ENCODE measurements at regions not wholly inside any gene's neighbourhood (a gene's known extent, or its start where the extent isn't known, plus 50 kb on each side); places are given as distances from the start of the nearest gene placed in this dataset.

GRCh38 chr13:109645831-109646230 is 140.6 kb downstream of the IRS2 start:
- H3K4me2 ChIP-seq (ENCODE audit: low read length): no peak overlapping the region
- RAD21 ChIA-PET (ENCODE audit: low non-redundant PET in 1 of 2, low total read pairs in 2 of 2, uncharacterized antibody in 2 of 2, unreplicated experiment in 2 of 2): no interaction called here
- H3K27ac ChIP-seq (ENCODE audit: low read depth, low read length): no peak overlapping the region
- CTCF ChIA-PET: no interaction called here
- H3K27me3 ChIP-seq (ENCODE audit: insufficient read depth, low read length): no peaks in the 10 kb centered on the region
- no peaks in the 10 kb centered on the region for H3K79me2 ChIP-seq (ENCODE audit: insufficient read depth, low read length)
- no TSS peak for BruUV-seq (replicated peaks)
- H4K20me1 ChIP-seq (ENCODE audit: insufficient read depth): no peaks in the 10 kb centered on the region
- H3K9ac ChIP-seq (ENCODE audit: low read length): no peak overlapping the region
- H3K9me2 ChIP-seq (ENCODE audit: insufficient read depth): no peaks in the 10 kb centered on the region
- DNase-seq (ENCODE audit: low read depth, low spot score): no peak
- H2AFZ ChIP-seq (ENCODE audit: low read depth, low read length, poor library complexity, severe bottlenecking): no peak overlapping the region
- TF ChIP-seq SIN3A (IDR thresholded peaks at IDR 0.05; ENCODE audit: low read depth) (no peak), REST (IDR thresholded peaks at IDR 0.05; ENCODE audit: low read depth) (no peak), CEBPB (IDR thresholded peaks at IDR 0.05; ENCODE audit: low read depth) (no peak), POLR2AphosphoS5 (IDR thresholded peaks at IDR 0.05; ENCODE audit: low read depth, low read length) (no peak), POLR2A (IDR thresholded peaks at IDR 0.05; ENCODE audit: borderline replicate concordance, extremely low read depth, insufficient read depth, insufficient read length) (no peak), YY1 (IDR thresholded peaks at IDR 0.05; ENCODE audit: extremely low read depth, insufficient replicate concordance, low read depth, low read length) (no peak), CBX3 (IDR thresholded peaks at IDR 0.05; ENCODE audit: low read depth) (no peak), SRF (IDR thresholded peaks at IDR 0.05; ENCODE audit: low read depth) (no peak), EZH2phosphoT487 (IDR thresholded peaks at IDR 0.05; ENCODE audit: borderline replicate concordance) (no peak), EZH2 (IDR thresholded peaks at IDR 0.05) (no peak), ELF1 (IDR thresholded peaks at IDR 0.05; ENCODE audit: borderline replicate concordance, low read depth) (no peak), SP1 (IDR thresholded peaks at IDR 0.05; ENCODE audit: low read depth) (no peak), CTCF (IDR thresholded peaks at IDR 0.05 in 2 of 3, conservative IDR thresholded peaks at IDR 0.05 in 1 of 3; ENCODE audit: borderline replicate concordance in 1 of 3, insufficient read depth in 1 of 3, low read depth in 2 of 3, low read length in 2 of 3) (no peak), MAX (IDR thresholded peaks at IDR 0.05) (no peak), RAD21 (IDR thresholded peaks at IDR 0.05; ENCODE audit: low read depth) (no peak), ZBTB33 (IDR thresholded peaks at IDR 0.05; ENCODE audit: extremely low read depth, insufficient replicate concordance, low read length) (no peak), TCF7L2 (IDR thresholded peaks at IDR 0.05; ENCODE audit: borderline replicate concordance, extremely low read depth, insufficient read depth, insufficient read length) (no peak), JUND (IDR thresholded peaks at IDR 0.05) (no peak), ATF3 (IDR thresholded peaks at IDR 0.05) (no peak), ZFX (IDR thresholded peaks at IDR 0.05) (no peak)
- intact Hi-C loops (cut with micrococcal nuclease): no loop called here
- POLR2A ChIA-PET: no interaction called here
- no peak overlapping the region for H3K4me3 ChIP-seq (replicated peaks in 1 of 2; ENCODE audit: low read depth in 1 of 2, low read length in 2 of 2)
- peaks cover 0 to 4% of the 10 kb centered on the region in 2 experiments; a peak in 1 of 4 replicates for H3K9me3 ChIP-seq (ENCODE audit: control insufficient read depth in 1 of 2, insufficient read depth in 1 of 2, low read depth in 1 of 2, low read length in 2 of 2)
- no peaks in the 10 kb centered on the region for H3K36me3 ChIP-seq (ENCODE audit: control insufficient read depth in 1 of 2, insufficient read depth in 2 of 2, low read length in 2 of 2)
- ATAC-seq: no peak
- H3K4me1 ChIP-seq (ENCODE audit: control insufficient read depth in 1 of 2, insufficient read depth in 2 of 2, low read length in 2 of 2): no peaks in the 10 kb centered on the region

All from HCT116 (cell line).